Psoas muscle (tissue), 7 donors: ENCODE measurements at regions not wholly inside any gene's neighbourhood (a gene's known extent, or its start where the extent isn't known, plus 50 kb on each side); places are given as distances from the start of the nearest gene placed in this dataset.

Experiments used
- ATAC-seq, 4 donors: fragments of 200-7000 bp; cut with Tn5 transposase; one replicate each; pipeline ENCODE4 v1.9.1; 2020; ENCODE audit warnings: moderate library complexity in 3 of 4, mild to moderate bottlenecking in 2 of 4
- DNase-seq, 2 donors: peaks; one replicate each; pipeline ENCODE4 v3.0.0-alpha.2; 2020
- H3K27ac ChIP-seq: fragments of 200-600 bp; one replicate; pipeline ENCODE4 v1.8.0; 2022
- H3K27me3 ChIP-seq, 3 donors: fragments of 200-600 bp in 1 of 3; one replicate each; pipeline versions ENCODE4 v1.6.1 to v1.8.0; 2013 to 2022; ENCODE audit warnings: low read length in 2 of 3, mild to moderate bottlenecking in 2 of 3, moderate library complexity in 1 of 3; ENCODE audit not compliant: insufficient read depth in 3 of 3
- H3K36me3 ChIP-seq, 2 donors: fragments of 200-600 bp in 1 of 2; one replicate each; pipeline versions ENCODE4 v1.6.1 to v1.8.0; 2013 to 2022; ENCODE audit warnings: low read depth in 1 of 2, mild to moderate bottlenecking in 1 of 2, moderate library complexity in 1 of 2; ENCODE audit not compliant: insufficient read depth in 1 of 2
- H3K4me1 ChIP-seq: fragments of 200-600 bp; one replicate; pipeline ENCODE4 v1.8.0; 2022
- H3K4me3 ChIP-seq: fragments of 200-600 bp; one replicate; pipeline ENCODE4 v1.8.0; 2022; ENCODE audit warnings: mild to moderate bottlenecking
- H3K9me3 ChIP-seq: fragments of 200-600 bp; one replicate; pipeline ENCODE4 v1.8.0; 2022
- WGBS, 3 donors: extraction: QIAGEN DNeasy Blood & Tissue Kit; methylation state at CpG; one replicate each; pipeline versions ENCODE4 v1.1.6 to v1.1.7; 2013; 5-methylcytosine and 5-hydroxymethylcytosine counted together
- intact Hi-C, 2 donors: fragments of 100-400 bp; cut with DNase I; formaldehyde crosslinking; loops; one replicate each; pipeline versions ENCODE4 v1.11.0 to v1.14.2; 2022
- TF ChIP-seq, protein P1 (sequence below): fragments of 200-600 bp; IDR thresholded peaks from one replicate; pipeline ENCODE4 v1.8.0; 2022; ENCODE audit warnings: antibody characterized with exemption
- donor health status: healthy with polysubstance abuse.
- donor health status: DM: no; HTN: no; CAD: no; lungs with moderate emphysema.
- donor health status: Bipolar disorder and iron deficiency.
- donor health status: healthy.
- donor health status: DM: yes; HTN: yes; CAD: no.
- donor health status: DM: no; HTN: no; CAD: no.
- donor health status: DM: yes; HTN: yes; CAD: no.

DNA sequence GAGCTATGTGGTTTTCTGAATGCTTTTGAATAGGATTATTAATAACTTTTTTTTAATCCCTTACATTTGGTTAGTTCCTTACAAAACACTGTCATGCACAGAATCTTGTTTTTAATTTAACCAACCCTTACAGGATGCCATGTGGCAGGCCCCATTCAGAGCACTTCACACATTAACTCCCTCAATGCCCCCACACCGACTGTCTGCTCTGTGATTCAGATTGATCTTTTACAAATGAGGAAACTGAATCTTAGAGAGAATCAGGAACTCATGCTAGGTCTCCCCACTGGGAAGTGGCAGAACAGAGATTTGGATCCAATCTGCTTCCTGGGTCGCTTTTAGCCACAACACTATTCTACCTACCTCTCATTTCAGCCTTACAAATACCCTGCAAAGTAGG, 195.8 kb upstream of the NPVF start:
- TF ChIP-seq, protein P1, sequence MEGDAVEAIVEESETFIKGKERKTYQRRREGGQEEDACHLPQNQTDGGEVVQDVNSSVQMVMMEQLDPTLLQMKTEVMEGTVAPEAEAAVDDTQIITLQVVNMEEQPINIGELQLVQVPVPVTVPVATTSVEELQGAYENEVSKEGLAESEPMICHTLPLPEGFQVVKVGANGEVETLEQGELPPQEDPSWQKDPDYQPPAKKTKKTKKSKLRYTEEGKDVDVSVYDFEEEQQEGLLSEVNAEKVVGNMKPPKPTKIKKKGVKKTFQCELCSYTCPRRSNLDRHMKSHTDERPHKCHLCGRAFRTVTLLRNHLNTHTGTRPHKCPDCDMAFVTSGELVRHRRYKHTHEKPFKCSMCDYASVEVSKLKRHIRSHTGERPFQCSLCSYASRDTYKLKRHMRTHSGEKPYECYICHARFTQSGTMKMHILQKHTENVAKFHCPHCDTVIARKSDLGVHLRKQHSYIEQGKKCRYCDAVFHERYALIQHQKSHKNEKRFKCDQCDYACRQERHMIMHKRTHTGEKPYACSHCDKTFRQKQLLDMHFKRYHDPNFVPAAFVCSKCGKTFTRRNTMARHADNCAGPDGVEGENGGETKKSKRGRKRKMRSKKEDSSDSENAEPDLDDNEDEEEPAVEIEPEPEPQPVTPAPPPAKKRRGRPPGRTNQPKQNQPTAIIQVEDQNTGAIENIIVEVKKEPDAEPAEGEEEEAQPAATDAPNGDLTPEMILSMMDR = no peak
- ATAC-seq = no peak
- no peaks in the 10 kb centered on the region for H3K9me3 ChIP-seq
- no peaks in the 10 kb centered on the region for H3K36me3 ChIP-seq
- H3K4me1 ChIP-seq = no peaks in the 10 kb centered on the region
- H3K27me3 ChIP-seq = peaks cover 0 to 7% (median 3%) of the 10 kb centered on the region in 3 donors
- no peak for DNase-seq
- no peak overlapping the region for H3K27ac ChIP-seq
- intact Hi-C loops = no loop called here
- no peak overlapping the region for H3K4me3 ChIP-seq
- WGBS, 3 donors = 50 to 65% (median 56%) methylated on average over 2 of the region's 2 CpGs

DNA sequence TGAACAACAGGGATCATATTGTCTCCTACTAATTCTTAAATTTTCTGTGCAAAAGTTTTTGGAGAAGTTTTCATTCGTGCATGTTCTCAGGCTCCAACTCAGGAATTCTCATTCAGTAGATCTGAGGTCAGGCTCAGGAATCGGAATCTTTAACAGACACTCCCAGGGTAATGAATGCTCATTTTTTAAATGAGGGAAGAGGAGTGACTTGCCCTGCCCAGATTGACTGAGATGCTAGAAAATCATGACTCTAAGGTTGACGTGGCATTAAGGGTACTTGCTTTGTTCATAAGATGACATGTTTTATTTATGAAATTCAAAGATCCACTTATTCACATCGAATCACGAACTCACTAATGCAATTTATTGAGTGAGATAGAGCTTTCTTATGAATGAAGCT, 196.6 kb upstream of the NPVF start:
- Histone ChIP-seq H3K36me3 (no peaks in the 10 kb centered on the region), H3K27ac (no peak overlapping the region), H3K9me3 (no peaks in the 10 kb centered on the region), H3K4me3 (no peak overlapping the region), H3K4me1 (no peaks in the 10 kb centered on the region), H3K27me3 (peaks cover 0 to 4% (median 0%) of the 10 kb centered on the region in 3 donors)
- TF ChIP-seq, protein P1 = no peak
- ATAC-seq (no peak), DNase-seq (no peak)
- intact Hi-C loops = no loop called here
- WGBS, 3 donors = 80 to 86% (median 82%) methylated on average over 5 of the region's 5 CpGs

DNA sequence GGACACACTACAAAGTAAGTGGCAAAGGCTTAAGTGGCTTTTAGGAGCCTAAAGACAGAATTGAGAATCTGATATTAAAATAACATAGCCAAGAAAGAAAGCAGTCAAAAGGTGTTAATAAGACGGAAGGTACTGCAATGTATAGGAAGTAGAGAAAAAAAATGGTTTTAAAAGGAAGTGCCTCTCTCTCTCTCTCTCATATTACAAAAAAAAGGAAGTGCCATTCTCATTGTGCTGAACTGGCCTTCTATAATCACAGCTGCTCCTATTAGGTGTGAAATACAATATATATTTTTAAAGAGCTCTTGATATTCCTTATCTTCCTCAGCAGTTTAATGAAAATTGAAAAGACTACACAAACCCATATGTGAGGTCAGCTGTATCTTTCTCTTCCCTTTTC, 199.4 kb upstream of the NPVF start:
- intact Hi-C loops = no loop called here
- 39 to 80% (median 58%) methylated on average over 1 of the region's 1 CpG for WGBS, 3 donors
- Histone ChIP-seq H3K36me3 (no peaks in the 10 kb centered on the region), H3K4me1 (no peaks in the 10 kb centered on the region), H3K27ac (no peak overlapping the region), H3K27me3 (peaks cover 0 to 4% (median 0%) of the 10 kb centered on the region in 3 donors), H3K9me3 (no peaks in the 10 kb centered on the region), H3K4me3 (no peak overlapping the region)
- DNase-seq (no peak), ATAC-seq (no peak)
- TF ChIP-seq, protein P1 = no peak

DNA sequence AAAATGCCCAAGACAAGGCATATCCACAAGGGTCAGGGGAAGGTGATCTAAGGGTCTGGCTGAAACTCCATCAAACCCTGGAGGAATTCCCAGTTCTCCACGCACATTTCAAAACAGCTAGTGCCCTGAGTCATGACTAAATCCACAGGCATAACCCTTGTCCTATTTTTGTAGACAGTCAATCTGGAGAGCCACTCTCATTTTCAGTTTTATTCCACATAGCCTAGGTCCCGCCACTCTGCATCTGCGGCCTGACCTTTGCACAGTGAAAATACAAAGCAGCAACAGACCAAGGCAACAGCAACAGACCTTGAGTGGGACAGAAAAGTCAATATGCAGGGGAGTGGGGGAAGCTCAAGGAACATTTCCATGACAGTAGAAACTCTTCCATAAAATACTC, 201.4 kb upstream of the NPVF start:
- Histone ChIP-seq H3K4me3 (no peak overlapping the region), H3K27me3 (peaks cover 0 to 4% (median 0%) of the 10 kb centered on the region in 3 donors), H3K4me1 (no peaks in the 10 kb centered on the region), H3K27ac (no peak overlapping the region), H3K9me3 (no peaks in the 10 kb centered on the region), H3K36me3 (no peaks in the 10 kb centered on the region)
- intact Hi-C loops = no loop called here
- 30 to 57% (median 51%) methylated on average over 3 of the region's 3 CpGs for WGBS, 3 donors
- DNase-seq (no peak), ATAC-seq (peak; percentile 35 to 87 (median 70))
- TF ChIP-seq, protein P1 = no peak

DNA sequence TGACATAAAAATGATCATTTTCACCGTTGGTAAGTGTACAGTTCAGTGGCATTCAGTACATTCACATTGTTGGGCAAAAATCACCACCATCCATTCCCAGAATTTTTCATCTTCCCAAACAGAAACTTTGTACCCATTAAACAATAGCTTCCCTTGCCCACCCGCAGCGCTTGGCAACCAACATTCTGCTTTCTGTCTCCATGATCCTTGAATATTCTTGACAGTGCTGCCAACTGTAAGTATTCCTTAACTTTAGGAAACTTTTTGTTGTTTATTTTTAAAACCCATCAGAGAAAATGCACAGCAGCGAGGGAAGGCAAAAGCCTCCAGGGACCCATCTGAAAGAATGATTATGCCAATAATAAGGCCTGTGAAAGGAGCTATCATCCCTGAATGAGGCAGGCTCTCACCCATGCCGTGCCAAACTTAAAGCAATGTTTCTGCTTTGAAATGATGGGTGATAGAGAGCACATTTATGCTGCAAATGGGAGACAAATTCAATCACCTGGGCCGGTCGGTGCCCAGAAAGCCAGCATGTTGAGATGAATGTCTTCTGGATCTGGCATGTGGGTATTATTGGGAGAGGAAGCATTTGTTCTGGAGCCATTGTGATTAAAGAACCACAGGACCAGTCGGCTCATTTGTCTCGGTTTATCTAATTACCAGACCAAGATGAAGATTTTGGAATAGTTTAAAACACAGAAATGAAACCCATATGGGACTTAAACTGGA, 202.1 kb upstream of the NPVF start:
- WGBS, 3 donors = 60 to 76% (median 71%) methylated on average over 9 of the region's 9 CpGs
- no peaks in the 10 kb centered on the region for H3K36me3 ChIP-seq
- no peaks in the 10 kb centered on the region for H3K9me3 ChIP-seq
- intact Hi-C loops = no loop called here
- H3K4me3 ChIP-seq = no peak overlapping the region
- DNase-seq (no peak), ATAC-seq (no peak)
- H3K4me1 ChIP-seq = no peaks in the 10 kb centered on the region
- H3K27ac ChIP-seq = no peak overlapping the region
- TF ChIP-seq, protein P1 = no peak
- peaks cover 0 to 4% (median 0%) of the 10 kb centered on the region in 3 donors for H3K27me3 ChIP-seq
